HG03378 (cell line): ENCODE measurements at regions not wholly inside any gene's neighbourhood (a gene's known extent, or its start where the extent isn't known, plus 50 kb on each side); places are given as distances from the start of the nearest gene placed in this dataset.

ENCODE experiments used
- ATAC-seq: cut with Tn5 transposase; IDR thresholded peaks from one replicate; pipeline ENCODE4 v1.9.1; 2021; ENCODE audit warnings: mild to moderate bottlenecking, moderate library complexity; ENCODE audit not compliant: unreplicated experiment

DNA sequence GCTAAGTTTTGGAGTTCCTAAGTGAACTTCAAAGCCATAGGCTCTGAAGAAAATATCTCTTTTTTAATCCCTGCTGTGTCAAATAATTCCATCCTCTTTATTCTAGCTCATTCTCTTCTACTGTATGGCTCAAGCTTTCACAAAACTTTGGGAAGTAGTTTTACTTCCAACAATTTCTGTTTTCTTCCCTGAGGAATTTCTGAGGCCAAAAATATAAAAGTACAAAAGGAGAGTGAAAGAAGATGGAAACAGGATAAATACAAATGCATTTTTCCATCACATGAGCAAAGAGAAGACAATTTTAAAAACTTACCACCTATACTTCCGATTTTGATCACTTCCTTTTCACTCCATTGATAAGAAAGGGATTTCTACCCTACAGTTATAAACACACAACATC lies 585.7 kb upstream of the DAB2 start:
- ATAC-seq: no peak

DNA sequence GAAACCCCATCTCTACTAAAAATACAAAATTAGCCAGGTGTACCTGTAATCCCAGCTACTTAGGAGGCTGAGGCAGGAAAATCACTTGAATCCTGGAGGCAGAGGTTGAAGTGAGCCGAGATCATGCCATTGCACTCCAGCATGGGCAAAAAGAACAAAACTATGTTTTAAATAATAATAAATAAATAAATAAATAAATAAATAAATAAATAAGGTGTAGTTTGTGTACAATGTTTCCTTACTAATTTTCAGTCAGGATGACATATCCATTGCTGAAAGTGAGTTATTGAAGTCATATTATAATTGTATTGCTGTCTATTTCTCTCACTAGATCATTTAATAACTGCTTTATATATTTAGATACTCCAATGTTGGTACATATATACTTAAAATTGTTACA lies 581.5 kb upstream of the DAB2 start:
- ATAC-seq: no peak

DNA sequence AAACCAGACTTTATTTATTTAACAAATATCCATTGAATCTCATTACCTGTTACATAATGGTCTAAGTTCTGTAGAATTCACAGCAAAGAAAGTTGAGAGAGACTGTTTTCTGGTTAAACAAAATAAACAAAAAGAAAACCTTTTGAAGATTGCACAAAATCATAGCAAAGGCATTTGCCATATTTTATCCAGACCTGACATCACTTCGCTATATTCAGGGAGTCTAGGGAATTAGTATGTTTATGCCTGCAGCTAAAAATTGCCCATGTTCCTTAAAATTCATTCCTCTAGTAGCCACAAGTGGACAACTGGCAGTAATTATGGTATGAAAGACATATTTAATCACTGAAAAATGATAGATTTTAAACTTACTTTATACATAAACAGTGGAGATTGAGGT lies 577.0 kb upstream of the DAB2 start:
- ATAC-seq: no peak

DNA sequence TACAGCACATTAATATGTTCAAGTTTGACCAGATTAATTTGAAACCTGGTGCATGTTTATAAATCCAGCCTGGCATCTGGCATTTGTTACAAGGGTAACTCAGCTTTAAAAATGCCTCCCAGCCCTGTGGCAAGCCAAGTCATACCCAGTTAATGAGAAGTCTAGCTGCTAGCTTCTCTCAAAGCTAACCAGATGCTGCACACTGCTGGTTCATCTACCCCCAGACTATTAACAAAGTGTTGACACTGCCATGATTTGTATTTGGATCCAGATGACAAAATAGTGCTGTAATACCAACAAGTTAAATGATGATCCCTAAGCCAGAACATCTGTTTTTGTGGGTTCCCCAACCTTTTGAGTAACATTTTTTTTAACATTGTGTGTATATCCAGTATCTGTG lies 573.7 kb upstream of the DAB2 start:
- no peak for ATAC-seq

DNA sequence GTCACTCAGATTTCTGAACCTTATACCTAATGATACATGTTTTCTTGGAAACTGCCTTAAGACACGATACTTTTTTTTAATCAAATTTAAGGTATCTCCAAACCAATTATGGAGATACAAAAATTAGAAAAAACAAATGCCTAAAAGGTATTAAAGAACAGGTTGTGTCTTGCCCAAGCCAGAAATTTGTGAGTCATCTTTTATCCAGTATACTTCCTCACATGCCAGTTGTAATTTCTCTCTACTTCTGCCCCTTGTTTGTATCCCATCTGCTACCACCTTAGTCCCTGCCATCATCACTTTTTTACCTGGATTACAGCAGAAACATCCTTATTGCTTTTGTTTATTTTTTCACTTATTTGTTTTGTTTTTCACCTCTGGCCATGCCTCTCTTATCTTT lies 571.2 kb upstream of the DAB2 start:
- no peak for ATAC-seq

DNA sequence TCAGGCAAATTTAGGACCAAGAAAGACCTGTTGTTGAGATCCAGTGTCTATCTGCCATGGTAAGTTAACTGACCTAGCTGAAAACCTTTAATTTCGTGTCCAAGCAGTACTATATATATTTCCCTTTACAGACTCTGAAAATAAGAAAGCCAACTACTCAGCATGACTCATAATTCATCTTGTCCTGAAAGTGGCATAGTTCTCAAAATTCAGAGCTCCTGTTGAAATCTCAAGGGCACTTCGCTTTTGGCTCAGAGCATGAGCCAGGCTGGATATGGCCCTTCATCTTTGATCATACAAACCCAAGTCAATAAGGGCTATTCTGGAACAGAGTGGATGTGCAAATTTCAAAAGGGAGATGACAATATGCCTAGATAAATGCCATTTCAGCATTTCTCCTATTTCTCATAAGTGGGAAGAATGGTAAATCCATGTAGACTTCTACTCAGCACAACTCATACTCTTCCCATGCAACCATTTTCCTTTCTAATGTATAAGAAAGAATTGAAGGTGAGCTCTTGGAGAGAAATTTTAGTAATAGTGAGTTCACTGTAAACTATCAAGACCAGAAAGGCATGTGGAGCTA lies 567.9 kb upstream of the DAB2 start:
- ATAC-seq: no peak

DNA sequence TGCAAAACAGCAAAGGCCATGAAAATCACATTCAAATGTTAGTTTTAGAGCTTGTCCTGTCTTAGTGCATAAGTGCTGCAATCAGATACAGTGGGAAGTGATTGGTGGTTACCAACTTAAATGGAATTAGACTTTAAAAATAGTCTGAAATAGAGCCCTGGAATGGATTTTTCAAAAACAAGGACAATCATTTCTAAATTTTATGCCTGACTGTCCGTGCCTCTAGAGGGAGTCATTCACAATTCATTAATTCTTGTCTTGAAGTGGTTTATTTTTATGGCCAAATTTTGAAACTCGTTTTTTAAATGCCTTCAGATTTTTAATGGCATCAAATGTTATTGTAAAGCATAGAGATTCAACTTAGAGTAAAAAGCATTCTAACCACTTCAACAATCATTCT lies 561.8 kb upstream of the DAB2 start:
- no peak for ATAC-seq

DNA sequence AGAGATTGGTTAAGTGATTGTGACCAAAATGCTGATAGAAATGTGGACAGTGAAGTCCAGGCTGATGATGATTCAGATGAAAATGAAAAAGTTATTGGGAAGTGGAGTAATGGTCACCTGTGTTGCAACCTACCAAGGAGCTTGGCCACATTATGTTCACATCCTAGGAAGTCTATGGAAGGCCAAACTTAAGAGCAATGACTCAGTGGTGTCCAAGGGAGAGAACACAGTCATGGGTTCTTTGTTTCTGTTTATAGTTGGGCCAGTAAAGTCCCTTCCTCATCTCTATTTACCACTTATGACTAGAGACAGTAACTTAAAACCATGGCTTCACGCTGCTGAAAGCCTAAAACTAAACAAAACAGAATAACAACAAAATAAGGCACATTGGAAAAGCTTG lies 555.3 kb upstream of the DAB2 start:
- no peak for ATAC-seq

DNA sequence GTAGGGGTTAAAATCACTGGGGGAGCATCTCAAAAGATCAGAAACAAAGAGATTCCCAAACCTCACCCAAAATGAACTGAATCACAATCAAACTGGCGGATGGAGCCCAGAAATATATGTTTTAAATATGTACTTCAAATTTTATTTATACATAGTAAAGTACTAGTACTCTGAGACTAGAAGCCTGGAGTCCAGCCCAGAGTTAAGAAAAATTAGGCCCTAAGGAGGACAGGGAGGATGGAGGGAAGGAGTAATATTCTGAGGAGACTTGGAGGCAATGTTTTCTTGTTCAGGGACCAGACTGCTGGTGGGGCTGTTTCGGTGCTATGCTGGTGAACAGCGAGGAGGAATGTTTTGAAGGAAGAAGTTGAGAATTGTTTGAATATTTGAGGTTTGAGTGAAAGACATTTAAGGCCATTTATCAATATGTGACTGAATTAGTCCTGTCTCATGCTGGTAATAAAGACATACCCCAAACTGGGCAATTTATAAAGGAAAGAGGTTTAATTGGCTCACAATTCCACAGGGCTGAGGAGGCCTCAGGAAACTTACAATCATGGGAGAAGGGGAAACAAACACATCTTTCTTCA lies 552.4 kb upstream of the DAB2 start:
- no peak for ATAC-seq

DNA sequence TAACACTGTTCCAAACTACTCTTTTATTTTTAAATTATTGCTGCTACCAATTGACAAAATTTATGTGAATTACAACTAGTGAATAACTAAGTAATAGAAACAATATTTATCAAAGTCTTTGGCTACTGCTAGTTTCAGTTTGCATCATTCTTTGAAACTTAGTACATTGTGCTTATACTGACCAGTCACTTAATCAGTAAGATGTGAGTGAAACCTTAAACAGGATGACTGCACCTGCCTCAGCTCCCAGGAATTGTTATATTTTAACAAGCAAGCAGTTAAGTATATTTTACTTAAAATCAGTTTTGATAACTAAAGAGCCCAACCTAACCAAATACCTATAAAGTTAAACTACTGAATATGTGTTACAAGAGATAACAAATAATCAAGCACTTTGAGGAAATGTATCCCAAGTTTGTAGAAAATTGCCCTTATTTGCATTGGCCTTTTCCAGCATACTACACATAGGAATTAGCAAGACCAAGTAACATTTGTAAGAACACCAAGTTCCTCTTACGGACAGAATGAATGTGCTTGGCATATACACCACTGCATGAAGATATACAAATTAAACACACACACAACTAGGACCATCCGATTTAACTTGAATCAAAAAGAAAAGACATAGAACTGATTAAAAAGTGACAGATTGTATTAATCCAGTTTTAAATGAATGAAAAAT lies 545.5 kb upstream of the DAB2 start:
- ATAC-seq: peak; percentile 75

DNA sequence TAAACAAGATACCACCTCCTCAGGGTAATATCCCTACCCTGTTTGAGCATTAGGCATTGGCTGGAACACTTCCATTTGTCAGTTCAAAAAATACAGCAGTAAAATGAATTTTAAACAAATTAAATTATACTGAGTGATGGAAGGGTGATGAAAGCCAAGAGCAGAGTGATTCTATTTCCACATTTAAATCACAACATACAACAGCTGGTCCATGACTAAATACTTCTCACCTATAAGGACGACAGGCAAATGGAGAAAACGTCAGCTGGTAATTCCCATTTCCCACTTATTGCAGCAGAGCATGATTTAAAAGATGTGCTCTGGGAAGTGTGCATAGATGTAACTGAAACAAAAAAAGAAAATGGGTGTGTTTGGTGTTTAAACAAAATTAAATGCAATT lies 543.6 kb upstream of the DAB2 start:
- no peak for ATAC-seq

DNA sequence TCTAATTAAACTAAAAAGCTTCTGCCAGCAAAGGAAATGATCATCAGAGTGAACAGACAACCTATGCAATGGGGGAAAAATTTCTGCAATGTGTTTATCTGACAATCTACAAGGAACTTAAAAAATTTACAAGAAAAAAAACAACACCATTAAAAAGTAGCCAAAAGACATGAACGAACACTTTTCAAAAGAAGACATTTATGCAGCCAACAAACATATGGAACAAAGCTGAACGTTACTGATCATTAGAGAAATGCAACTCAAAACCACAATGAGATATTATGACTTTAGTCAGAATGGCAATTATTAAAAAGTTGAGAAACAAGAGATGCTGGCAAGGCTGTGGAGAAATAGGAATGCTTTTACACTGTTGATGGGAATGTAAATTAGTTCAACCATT lies 530.4 kb upstream of the DAB2 start:
- ATAC-seq: no peak

DNA sequence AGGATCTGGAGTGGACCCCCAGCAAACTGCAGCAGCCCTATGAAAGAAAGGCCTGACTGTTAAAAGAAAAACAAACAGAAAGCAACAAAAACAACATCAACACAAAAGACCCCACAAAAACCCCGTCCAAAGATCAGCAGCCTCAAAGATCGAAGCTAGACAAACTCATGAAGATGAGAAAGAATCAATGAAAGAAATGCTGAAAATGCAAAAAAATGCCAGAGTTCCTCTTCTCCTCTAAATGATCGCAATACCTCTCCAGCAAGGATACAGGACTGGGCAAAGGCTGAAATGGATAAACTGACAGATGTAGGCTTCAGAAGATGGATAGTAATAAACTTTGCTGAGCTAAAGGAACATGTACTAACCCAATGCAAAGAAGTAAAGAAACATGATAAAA lies 526.3 kb upstream of the DAB2 start:
- no peak for ATAC-seq

DNA sequence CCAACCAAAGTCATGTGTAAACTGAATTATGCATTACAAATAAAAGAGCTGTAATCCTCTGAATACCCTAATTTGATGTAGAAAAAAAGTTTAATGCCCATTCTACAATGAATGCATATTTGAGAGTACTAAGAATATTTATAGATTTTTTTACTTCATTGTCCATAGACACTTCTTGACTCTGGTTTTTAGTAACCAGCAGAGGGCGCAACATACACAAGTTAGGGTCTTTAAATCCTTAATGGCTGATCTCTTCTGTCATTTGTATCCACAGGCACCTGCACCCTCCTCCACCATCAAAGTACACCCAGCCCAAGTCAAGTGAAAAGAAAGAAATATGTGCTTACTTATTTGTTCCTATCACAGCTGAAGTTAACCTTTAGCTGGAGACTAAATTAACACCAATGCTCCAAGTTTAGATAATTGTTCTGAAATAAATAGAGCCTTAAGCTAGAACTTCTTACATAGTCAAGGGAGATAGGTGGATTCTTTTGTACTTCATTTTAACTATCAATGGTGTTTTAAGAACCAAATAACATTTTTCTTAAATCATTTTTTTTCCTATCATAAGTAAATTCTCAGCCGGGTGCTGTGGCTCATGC lies 524.2 kb upstream of the DAB2 start:
- peak; percentile 93 for ATAC-seq

DNA sequence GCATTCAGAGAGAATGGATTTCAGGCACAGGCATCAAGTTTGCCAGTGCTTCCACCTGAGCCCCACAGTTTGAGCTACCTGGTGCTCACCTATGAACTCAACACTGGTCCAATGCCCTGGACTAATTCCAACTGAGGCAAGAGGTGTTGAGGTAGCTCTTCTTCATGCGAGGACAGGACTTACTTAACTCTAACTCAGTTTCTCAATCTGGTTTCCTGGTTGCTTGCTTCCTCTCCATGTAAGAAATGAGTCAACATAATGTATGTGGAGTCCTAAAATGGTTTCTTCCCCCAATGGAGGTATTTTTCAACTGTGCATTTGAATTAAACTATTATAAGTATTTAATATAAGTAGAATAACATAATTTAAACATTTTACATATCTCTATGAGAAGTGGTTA lies 523.6 kb upstream of the DAB2 start:
- ATAC-seq: no peak

DNA sequence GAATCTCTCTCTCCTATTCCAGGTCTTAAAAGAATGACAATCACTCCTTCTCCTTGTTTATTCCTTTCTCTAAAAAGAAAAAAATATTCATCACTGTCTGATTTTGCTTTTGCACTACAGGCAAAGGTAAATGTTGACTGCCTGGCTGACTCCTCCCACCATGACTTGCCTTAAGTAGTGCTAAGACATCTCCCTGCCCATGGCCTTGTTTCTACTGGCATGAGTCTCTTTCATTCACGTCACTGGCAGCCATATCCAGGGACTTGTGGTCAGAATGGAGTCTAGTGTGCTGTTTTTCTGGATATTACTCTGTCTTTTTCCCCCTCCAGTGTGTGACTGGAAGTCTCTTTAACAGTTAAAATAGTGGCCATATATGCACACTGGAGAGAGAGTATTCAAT lies 522.9 kb upstream of the DAB2 start:
- ATAC-seq: no peak

DNA sequence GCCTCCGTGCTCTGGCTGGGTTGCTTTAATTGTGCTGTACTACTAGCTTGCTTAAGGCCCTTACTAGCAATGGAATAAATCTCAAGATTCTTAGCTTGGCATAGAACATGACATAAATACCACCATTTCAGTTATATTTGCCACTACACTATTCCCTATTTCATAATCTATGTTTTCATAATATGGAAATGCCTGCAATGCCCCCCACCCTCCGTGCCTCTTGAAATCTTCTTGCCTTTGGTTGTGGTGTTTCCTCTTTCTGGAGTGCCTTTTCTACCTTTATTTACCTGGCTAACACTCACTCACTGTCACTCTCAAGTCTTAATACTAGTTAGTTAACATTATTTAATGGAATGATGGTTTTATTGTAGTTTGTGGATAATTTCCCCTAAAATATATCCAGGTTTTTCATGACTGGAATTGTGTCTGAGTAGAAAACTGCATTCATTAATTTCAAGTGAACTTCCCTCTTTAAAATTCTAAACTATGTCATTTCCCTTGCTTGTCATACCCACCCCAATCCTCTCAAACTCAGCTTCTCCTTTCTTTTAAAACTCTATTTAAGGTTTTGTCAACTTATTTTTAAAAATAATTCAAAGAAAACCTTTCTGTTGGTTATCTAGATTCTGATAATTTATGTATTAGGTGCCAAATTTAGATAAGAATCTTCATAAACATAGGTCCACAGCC lies 521.7 kb upstream of the DAB2 start:
- no peak for ATAC-seq

DNA sequence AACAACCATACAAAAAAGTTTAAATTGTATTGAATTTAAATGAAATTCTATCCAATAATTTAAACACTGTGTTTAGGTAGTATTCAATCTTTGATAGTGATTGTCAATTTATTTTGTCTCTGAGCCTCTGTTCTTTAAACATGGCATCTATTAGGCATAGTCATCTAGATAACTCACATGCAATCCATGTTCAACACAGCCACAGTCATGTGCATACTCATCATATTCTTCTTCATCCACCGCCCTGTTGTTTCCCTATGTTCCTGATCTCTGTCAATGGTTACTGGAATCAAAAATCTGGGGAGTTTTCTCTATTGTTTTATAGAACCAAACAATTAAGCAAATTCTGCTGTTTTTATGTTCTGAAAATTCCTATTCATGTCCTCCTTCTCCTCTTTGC lies 521.1 kb upstream of the DAB2 start:
- no peak for ATAC-seq

DNA sequence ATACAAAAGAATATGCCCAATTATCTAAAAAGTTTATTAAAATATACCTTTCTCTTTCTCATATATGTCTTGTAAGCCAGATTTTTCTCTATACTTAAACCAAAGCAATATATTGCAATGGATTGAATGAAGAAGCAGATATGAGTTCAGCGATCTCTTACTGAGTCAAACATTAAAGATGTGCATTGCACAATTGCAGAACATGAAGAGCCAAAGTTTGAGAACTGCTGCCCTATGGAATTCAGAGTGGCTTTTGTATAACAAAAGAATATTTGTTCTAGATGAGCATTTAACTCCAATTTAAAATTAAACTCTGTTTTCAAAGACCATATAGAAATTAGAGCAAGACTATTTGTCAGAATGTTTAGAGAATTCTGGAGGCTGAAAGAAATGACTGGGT lies 519.0 kb upstream of the DAB2 start:
- ATAC-seq: no peak

DNA sequence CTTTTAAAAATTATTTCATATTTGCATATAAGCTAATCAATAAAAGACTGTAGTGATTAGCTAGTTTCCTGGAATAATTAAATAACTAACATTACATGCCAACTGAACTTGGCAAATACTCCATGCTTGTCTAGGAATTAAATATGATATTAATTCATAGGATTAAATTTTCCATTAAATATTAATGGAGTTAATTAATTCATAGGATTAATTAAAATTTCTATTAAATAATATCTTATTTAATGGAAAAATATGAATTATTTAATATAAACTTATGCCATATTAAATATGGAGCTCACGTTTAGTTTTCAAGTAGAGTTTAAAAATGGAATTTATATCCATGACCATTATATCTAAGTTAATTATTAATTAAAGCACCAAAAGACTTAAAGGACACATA lies 517.8 kb upstream of the DAB2 start:
- no peak for ATAC-seq

DNA sequence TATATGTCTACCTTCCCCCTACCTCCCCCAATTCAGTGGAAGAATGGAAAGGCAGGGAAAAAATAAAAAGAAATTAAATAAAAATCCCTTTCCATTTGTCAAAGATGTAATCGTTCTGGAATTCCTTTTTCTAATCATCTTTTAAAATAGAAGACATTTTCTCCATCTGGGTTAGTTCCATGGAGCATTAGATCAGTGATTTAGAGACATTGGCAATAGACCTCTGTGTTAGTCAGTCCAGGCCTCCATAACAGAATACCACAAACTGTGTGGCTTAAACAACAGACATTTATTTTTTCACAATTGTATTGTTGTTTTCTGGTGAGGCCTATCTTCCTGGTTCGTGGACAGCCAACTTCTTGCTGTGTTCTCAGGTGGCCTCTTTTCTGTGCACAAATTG lies 516.6 kb upstream of the DAB2 start:
- ATAC-seq: no peak

DNA sequence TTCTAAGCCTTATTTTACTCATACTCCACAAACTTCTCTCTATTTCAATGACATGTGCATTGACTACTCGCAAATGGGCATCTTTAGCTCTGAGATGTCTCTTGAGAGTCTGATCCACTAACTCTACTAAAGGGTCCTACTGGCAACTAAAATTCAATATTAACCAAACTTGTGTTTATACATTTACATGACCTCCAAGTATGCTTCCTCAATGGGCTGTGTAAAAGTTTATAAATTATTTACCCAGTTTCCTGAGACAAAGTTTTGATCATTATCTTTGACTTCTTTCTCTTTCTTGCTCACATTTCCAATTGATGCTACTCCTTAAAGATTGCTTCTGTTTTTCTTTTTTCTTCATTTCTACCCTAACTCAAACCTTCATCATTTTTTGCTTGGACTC lies 510.1 kb upstream of the DAB2 start:
- ATAC-seq: no peak
